NT2/D1 (cell line): ENCODE measurements at regions not wholly inside any gene's neighbourhood (a gene's known extent, or its start where the extent isn't known, plus 50 kb on each side); places are given as distances from the start of the nearest gene placed in this dataset.
"Not testable (repeated sequence)": the region's sequence is repeated elsewhere in the genome, so short reads cannot be mapped to it uniquely, and the experiment has no call there.

Source experiments
- DNase-seq: peaks from one replicate; pipeline ENCODE4 v3.0.0-alpha.2; 2011; ENCODE audit warnings: low read depth, low spot score
- H3K27me3 ChIP-seq: 2 replicates; pipeline ENCODE4 v1.6.0; 2011; ENCODE audit warnings: mild to moderate bottlenecking; ENCODE audit not compliant: insufficient read length, insufficient read depth
- H3K36me3 ChIP-seq: 2 replicates; pipeline ENCODE4 v1.6.1; 2011; ENCODE audit warnings: mild to moderate bottlenecking, low read length, mixed read lengths; ENCODE audit not compliant: insufficient read depth, insufficient read length
- H3K4me1 ChIP-seq: 2 replicates; pipeline ENCODE4 v1.5.1; 2011; ENCODE audit not compliant: insufficient read depth, insufficient read length
- H3K4me3 ChIP-seq: 2 replicates; pipeline ENCODE4 v1.5.1; 2011; ENCODE audit warnings: low read depth; ENCODE audit not compliant: insufficient read length
- H3K9ac ChIP-seq: 2 replicates; pipeline ENCODE4 v1.6.0; 2011; ENCODE audit warnings: low read depth; ENCODE audit not compliant: insufficient read length
- H3K9me3 ChIP-seq: 2 replicates; pipeline ENCODE4 v1.5.1; 2011; ENCODE audit warnings: mild to moderate bottlenecking, low read length; ENCODE audit not compliant: insufficient read depth
- SUZ12 ChIP-seq: IDR thresholded peaks from 2 replicates; pipeline ENCODE4 v1.6.1; 2011; ENCODE audit not compliant: insufficient read length, insufficient read depth; ENCODE audit errors: extremely low read depth
- YY1 ChIP-seq: IDR thresholded peaks from 2 replicates; pipeline ENCODE4 v1.6.1; 2011; ENCODE audit not compliant: insufficient read length, insufficient read depth
- ZNF274 ChIP-seq: IDR thresholded peaks from 2 replicates; pipeline ENCODE4 v1.6.1; 2011; ENCODE audit warnings: mild to moderate bottlenecking, low read depth, low read length

GRCh38 chr16:29291329-29292271, 114.9 kb downstream of the NPIPB11 start:
- not testable (repeated sequence) for DNase-seq, H3K36me3 ChIP-seq, H3K27me3 ChIP-seq, H3K4me1 ChIP-seq, H3K4me3 ChIP-seq, H3K9me3 ChIP-seq
- H3K9ac ChIP-seq, result peak overlapping the region; percentile 44

GRCh38 chr16:29290631-29291247, 115.8 kb downstream of the NPIPB11 start:
- Histone ChIP-seq H3K9ac (peak overlapping the region; percentile 81), H3K9me3 (no peaks in the 10 kb centered on the region), H3K36me3 (no peaks in the 10 kb centered on the region), H3K27me3 (no peaks in the 10 kb centered on the region), H3K4me1 (peaks cover 9% of the 10 kb centered on the region), H3K4me3 (no peak overlapping the region)
- no peak for TF ChIP-seq ZNF274
- no peak for TF ChIP-seq YY1
- no peak for TF ChIP-seq SUZ12
- peak; percentile 52 for DNase-seq

GRCh38 chr16:29289516-29290239, 116.8 kb downstream of the NPIPB11 start:
- not testable (repeated sequence) for H3K4me1 ChIP-seq, H3K36me3 ChIP-seq, DNase-seq, H3K4me3 ChIP-seq, H3K9me3 ChIP-seq, H3K27me3 ChIP-seq, H3K9ac ChIP-seq

- not testable (repeated sequence) for H3K4me3 ChIP-seq, H3K9me3 ChIP-seq, H3K4me1 ChIP-seq, H3K36me3 ChIP-seq, DNase-seq, H3K27me3 ChIP-seq, H3K9ac ChIP-seq
Observed at GRCh38 chr16:29288711-29289474, 117.6 kb downstream of the NPIPB11 start.

GRCh38 chr16:29287871-29288535, 118.5 kb downstream of the NPIPB11 start:
- not testable (repeated sequence) for H3K4me3 ChIP-seq, DNase-seq, H3K4me1 ChIP-seq, H3K27me3 ChIP-seq, H3K9ac ChIP-seq, H3K36me3 ChIP-seq, H3K9me3 ChIP-seq

GRCh38 chr16:29287246-29287645, 119.3 kb downstream of the NPIPB11 start:
- H3K9me3 ChIP-seq, DNase-seq, H3K36me3 ChIP-seq, H3K4me3 ChIP-seq, H3K27me3 ChIP-seq, H3K4me1 ChIP-seq, H3K9ac ChIP-seq: not testable (repeated sequence)

- H3K4me1 ChIP-seq, H3K9me3 ChIP-seq, H3K36me3 ChIP-seq, H3K27me3 ChIP-seq, H3K9ac ChIP-seq, DNase-seq, H3K4me3 ChIP-seq: not testable (repeated sequence)
Observed at GRCh38 chr16:29286796-29287195, 119.7 kb downstream of the NPIPB11 start.

GRCh38 chr16:29286161-29286560, 120.3 kb downstream of the NPIPB11 start:
- not testable (repeated sequence) for DNase-seq, H3K27me3 ChIP-seq, H3K9ac ChIP-seq, H3K4me1 ChIP-seq, H3K4me3 ChIP-seq, H3K9me3 ChIP-seq, H3K36me3 ChIP-seq

- DNase-seq, result peak; percentile 30
- not testable (repeated sequence) for H3K4me3 ChIP-seq, H3K36me3 ChIP-seq, H3K27me3 ChIP-seq, H3K4me1 ChIP-seq
- Histone ChIP-seq H3K9ac (peak overlapping the region; percentile 26), H3K9me3 (peaks cover 17% of the 10 kb centered on the region)
Observed at GRCh38 chr16:29285151-29285885, 121.2 kb downstream of the NPIPB11 start.

GRCh38 chr16:29284723-29285122, 121.8 kb downstream of the NPIPB11 start:
- not testable (repeated sequence) for H3K4me1 ChIP-seq, H3K36me3 ChIP-seq, H3K27me3 ChIP-seq, H3K4me3 ChIP-seq, H3K9ac ChIP-seq, DNase-seq
- peaks cover 17% of the 10 kb centered on the region for H3K9me3 ChIP-seq
